GM21576 (cell line): ENCODE measurements at regions not wholly inside any gene's neighbourhood (a gene's known extent, or its start where the extent isn't known, plus 50 kb on each side); places are given as distances from the start of the nearest gene placed in this dataset.

Experiments used
- ATAC-seq: cut with Tn5 transposase; IDR thresholded peaks from one replicate; pipeline ENCODE4 v1.9.1; 2021; ENCODE audit warnings: mild to moderate bottlenecking, moderate library complexity; ENCODE audit not compliant: unreplicated experiment

- no peak for ATAC-seq
These were observed 718.8 kb upstream of the SGCG start for GRCh38 chr13:22461854-22462490.

DNA sequence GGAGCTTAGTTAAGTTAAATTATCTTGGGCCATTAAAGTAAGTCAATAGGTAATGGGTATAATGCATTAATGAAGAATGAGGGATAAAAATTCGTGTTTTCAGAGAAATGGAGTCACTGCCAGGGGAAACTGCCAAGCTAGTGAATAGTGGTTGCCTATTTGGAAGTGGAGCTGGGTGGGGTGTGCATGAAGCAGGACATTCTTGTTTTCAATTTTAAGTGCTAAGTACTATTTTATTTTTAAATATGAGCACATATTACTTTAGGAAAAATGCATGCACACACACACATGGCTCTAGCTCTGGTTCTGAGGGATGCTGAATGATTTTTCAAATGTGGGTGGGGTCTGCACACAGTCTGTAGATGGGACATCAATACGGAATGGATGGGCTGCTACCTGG, 717.7 kb upstream of the SGCG start:
- no peak for ATAC-seq

- no peak for ATAC-seq
These were observed 712.7 kb upstream of the SGCG start for GRCh38 chr13:22468045-22468444.

DNA sequence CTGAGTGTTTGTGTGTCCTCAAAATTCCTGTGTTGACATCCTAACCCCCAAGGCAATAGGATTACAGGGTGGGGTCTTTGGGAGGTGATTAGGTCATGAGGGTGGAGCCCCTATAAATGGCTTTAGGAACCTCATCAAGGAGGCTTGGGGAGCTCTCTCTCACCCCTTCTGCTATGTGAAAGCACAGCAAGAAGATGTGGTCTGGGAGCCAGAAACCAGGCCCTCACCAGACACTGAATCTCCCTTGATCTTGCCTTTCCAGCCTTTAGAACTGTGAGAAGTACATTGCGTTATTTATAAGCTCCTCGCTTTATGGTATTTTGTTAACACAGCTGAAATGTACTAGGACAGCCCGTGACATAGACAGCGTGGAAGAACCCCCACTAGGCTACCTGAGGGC, 712.0 kb upstream of the SGCG start:
- ATAC-seq = no peak

GRCh38 chr13:22469452-22469851, 711.3 kb upstream of the SGCG start:
- no peak for ATAC-seq

DNA sequence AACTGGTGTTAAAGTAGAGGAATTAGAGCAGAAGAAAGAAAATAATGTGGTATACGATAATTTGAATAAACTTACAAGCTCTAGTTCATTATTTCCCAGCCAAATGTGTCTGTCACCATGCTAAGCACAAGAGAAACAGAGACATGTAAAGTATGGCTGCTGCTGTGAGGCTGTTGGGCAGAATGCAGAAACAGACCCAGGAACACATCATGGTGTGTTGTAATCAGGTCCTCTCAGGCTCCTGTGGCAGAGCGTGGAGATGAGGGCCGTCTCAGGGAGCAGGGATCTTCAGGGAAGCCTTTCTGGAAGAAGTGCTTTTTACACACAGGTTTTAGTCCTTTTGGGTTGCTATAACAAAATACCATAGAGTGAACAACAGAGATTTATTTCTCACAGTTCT, 710.7 kb upstream of the SGCG start:
- ATAC-seq = no peak

GRCh38 chr13:22482496-22483000, 698.2 kb upstream of the SGCG start:
- no peak for ATAC-seq

GRCh38 chr13:22483276-22483675, 697.5 kb upstream of the SGCG start:
- ATAC-seq = no peak

- no peak for ATAC-seq
These were observed 694.3 kb upstream of the SGCG start for GRCh38 chr13:22486490-22486889.

DNA sequence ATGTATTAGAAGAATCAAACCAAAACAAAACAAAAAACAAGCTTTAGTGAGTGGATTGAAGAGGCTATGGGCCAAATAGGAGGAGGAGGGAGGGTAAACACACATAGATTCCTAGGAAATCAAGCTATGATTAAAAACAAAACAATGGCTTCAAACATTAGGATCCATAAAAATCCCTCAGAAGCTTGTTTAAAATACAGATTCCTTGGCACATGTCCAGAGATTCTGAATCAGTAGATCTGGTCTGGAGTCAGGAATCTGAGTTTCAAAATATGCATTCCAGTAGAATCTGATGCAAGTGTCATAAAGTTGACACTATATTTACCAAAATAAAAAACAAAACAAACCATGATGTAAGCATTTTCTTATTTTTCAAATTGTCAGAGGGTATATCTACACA, 692.8 kb upstream of the SGCG start:
- no peak for ATAC-seq

DNA sequence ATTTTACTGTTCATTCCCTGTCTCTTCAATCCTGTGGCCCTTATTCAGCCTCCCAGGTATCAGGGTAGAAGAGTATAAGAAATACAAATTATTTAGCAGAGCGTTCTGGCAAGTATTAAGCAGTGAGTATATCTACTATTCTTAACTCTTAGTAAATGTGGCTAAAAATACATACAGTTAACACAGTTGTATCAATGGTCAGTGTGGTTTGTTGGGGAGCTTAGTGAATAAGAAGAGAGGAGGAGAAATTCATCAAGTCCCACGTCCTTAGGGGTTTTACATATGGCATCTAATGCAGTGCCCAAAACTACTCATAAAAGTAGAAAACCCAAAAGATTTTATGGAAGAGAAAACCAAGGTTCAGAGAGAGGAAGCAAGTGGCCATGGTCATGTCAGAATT, 691.0 kb upstream of the SGCG start:
- no peak for ATAC-seq

- no peak for ATAC-seq
These were observed 685.0 kb upstream of the SGCG start for GRCh38 chr13:22495819-22496218.

- ATAC-seq = no peak
These were observed 683.8 kb upstream of the SGCG start for GRCh38 chr13:22496803-22497508.

DNA sequence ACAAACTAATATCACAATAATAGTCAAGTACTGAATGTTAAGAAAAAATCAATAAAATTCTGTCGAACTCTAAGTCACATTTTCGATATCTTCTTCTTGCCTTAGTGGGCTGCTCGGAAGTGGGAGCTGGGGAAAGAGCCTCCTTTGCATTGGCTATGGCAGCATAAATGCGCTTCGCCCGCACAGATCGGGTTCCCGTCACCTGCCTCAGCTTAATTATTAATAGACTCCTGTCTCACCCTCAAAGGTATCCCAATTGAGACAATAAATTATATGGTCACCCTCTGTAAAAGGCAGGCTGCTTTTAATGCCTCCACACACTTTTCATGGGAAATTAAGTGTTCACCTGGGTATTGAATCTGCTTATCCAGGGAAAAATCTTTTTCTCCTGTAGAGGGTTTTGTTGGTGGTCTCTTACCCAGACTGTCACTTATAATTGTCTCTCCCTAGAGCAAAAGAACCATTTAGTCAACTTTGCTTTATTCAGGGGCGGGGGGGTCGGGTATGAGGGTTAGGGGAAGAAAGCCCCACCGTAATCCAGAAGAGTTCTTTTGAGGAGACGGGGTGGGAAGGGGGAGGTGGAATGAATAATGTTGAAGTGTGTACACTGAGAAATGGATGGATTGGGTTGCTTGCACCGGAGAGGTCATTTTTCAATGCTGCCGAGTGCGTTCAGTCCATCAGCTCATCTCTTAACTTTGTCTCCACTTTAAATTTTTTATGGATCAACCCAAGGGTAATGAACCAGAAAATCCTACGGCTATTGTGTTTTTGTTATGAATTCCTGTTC, 682.6 kb upstream of the SGCG start:
- ATAC-seq = no peak

- ATAC-seq = no peak
These were observed 680.9 kb upstream of the SGCG start for GRCh38 chr13:22499919-22500318.

DNA sequence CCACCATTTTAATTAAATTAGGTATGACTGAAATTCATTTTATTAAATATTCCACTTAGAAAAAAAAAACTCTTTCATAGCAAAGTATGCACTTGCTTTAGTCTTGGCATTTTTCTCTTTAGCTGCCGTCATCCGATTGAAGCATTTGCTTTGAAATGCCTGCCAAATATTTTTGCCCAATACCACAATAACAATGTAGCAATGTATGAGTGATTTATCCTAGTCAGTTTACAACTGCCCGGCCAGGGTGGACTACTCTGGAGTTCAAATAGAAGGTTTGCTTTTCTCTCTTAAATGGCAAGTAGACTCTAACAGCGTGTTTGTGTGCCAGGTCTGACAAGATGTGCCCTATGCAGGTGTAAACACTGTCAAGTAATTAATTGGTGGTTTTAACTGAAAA, 675.3 kb upstream of the SGCG start:
- no peak for ATAC-seq

- no peak for ATAC-seq
These were observed 674.6 kb upstream of the SGCG start for GRCh38 chr13:22506096-22506691.

DNA sequence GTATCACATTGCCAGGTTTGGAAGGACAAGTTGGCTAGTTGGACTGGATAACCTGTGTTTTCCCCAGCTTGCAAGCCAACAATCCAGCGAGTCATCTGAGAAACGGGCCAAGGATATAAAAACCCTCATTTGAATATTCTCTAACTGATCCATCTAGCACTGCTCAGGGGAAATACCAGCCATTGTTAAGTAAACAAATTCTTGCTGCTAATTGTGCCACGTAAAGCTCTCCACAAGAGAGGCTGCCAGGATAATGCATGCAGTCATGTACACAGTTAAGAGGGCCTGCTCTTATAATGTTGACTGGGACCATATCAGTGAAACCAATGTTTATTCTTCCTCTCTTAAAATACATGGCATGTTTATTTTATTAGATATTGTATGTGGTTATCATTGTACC, 663.2 kb upstream of the SGCG start:
- no peak for ATAC-seq

DNA sequence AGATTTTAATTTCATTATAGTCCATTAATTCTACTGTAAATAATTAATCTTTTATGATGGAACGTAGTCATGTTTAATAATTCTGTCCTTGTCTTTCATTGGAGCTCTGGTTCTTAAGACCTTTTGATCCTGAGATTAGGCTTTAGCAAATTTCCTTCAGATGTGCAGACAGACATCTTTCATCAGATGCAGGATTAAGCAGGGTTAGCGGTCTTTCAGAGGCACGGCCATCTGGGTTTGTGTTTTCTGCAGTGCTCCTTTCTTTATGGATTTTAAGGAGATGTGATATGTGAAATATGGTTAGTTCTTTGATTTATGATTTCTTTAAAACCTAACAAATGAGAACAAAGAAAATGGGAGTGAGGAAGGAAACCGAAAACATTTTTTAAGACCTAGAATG, 643.9 kb upstream of the SGCG start:
- no peak for ATAC-seq

GRCh38 chr13:22538400-22538799, 642.4 kb upstream of the SGCG start:
- no peak for ATAC-seq

DNA sequence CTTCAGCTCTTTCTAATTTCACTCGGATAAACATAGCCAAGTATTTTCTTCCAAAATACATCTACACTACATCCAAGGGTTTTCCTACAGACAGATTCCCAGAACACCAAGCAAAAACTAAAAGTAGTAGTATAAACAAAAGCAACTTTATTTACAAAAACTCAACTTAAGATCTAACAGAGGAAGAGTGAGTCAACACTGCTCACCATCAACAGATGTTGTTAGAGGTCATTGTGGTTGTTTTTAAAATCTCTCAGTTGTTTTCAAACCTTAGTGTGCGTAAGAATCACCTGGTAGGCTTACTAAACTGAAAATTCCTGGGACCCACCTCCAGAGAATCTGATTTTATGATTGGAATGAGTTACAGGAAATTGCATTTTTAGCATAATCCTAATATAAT, 631.7 kb upstream of the SGCG start:
- no peak for ATAC-seq

- ATAC-seq = no peak
These were observed 619.2 kb upstream of the SGCG start for GRCh38 chr13:22561581-22561980.
